ENCODE measurements at regions not wholly inside any gene's neighbourhood (a gene's known extent, or its start where the extent isn't known, plus 50 kb on each side); places are given as distances from the start of the nearest gene placed in this dataset.
A peak's percentile ranks its signal among the peaks of the same experiment; 100 is the strongest.

- Histone ChIP-seq H3K4me3 (no peak overlapping the region), H3F3A (ENCODE audit: insufficient read depth) (no peaks in the 10 kb centered on the region), H3K4me2 (ENCODE audit: unreplicated experiment) (no peak overlapping the region), H3K9me3 (ENCODE audit: low read depth) (no peaks in the 10 kb centered on the region), H3K27me3 (replicated peaks; ENCODE audit: insufficient read depth) (no peaks in the 10 kb centered on the region), H2AFZ (no peak overlapping the region), H3K79me2 (ENCODE audit: insufficient read depth) (no peaks in the 10 kb centered on the region), H3K9me2 (ENCODE audit: insufficient read depth) (no peaks in the 10 kb centered on the region), H3K9ac (no peak overlapping the region), H3K27ac (no peak overlapping the region), H3K36me3 (ENCODE audit: low read depth) (no peaks in the 10 kb centered on the region), H4K20me1 (ENCODE audit: insufficient read depth) (no peaks in the 10 kb centered on the region), H3K4me1 (ENCODE audit: insufficient read depth) (no peaks in the 10 kb centered on the region)
- WGBS, 2 experiments (ENCODE audit: low coverage in 1 of 2, low lambda C conversion rate in 2 of 2, missing lambda C conversion rate in 2 of 2) = 85 to 92% methylated on average over 5 of the region's 5 CpGs
- no peak for DNase-seq
- in situ Hi-C loops (cut with MboI) = no loop called here
- no peak for TF ChIP-seq EZH2phosphoT487 (IDR thresholded peaks at IDR 0.05; ENCODE audit: insufficient read depth, low read depth)
- TF ChIP-seq EZH2 (IDR thresholded peaks at IDR 0.05; ENCODE audit: insufficient read depth, poor library complexity, severe bottlenecking) = no peak
Observed at GRCh38 chr7:13099154-13099795, 411.8 kb downstream of the ARL4A start.

GRCh38 chr7:13104128-13104527, 416.7 kb downstream of the ARL4A start:
- 66 to 85% methylated on average over 1 of the region's 1 CpG for WGBS, 2 experiments (ENCODE audit: low coverage in 1 of 2, low lambda C conversion rate in 2 of 2, missing lambda C conversion rate in 2 of 2)

GRCh38 chr7:13105209-13105608, 417.8 kb downstream of the ARL4A start:
- H3K4me3 ChIP-seq = no peak overlapping the region
- H4K20me1 ChIP-seq (ENCODE audit: insufficient read depth) = no peaks in the 10 kb centered on the region
- H3K27ac ChIP-seq = no peak overlapping the region
- no peak overlapping the region for H3K4me2 ChIP-seq (ENCODE audit: unreplicated experiment)
- in situ Hi-C loops (cut with MboI) = no loop called here
- no peaks in the 10 kb centered on the region for H3K9me2 ChIP-seq (ENCODE audit: insufficient read depth)
- no peaks in the 10 kb centered on the region for H3F3A ChIP-seq (ENCODE audit: insufficient read depth)
- TF ChIP-seq EZH2phosphoT487 (IDR thresholded peaks at IDR 0.05; ENCODE audit: insufficient read depth, low read depth) = no peak
- no peaks in the 10 kb centered on the region for H3K79me2 ChIP-seq (ENCODE audit: insufficient read depth)
- H3K9me3 ChIP-seq (ENCODE audit: low read depth) = no peaks in the 10 kb centered on the region
- H3K36me3 ChIP-seq (ENCODE audit: low read depth) = no peaks in the 10 kb centered on the region
- H3K9ac ChIP-seq = no peak overlapping the region
- H3K4me1 ChIP-seq (ENCODE audit: insufficient read depth) = no peaks in the 10 kb centered on the region
- no peak for DNase-seq
- H2AFZ ChIP-seq = no peak overlapping the region
- no peaks in the 10 kb centered on the region for H3K27me3 ChIP-seq (replicated peaks; ENCODE audit: insufficient read depth)

More at GRCh38 chr7:13104128-13104527, 416.7 kb downstream of the ARL4A start:
- H3K36me3 ChIP-seq (ENCODE audit: low read depth) = no peaks in the 10 kb centered on the region
- no peak overlapping the region for H3K4me3 ChIP-seq
- in situ Hi-C loops (cut with MboI) = no loop called here
- no peaks in the 10 kb centered on the region for H3K9me2 ChIP-seq (ENCODE audit: insufficient read depth)
- DNase-seq = no peak
- no peak overlapping the region for H3K27ac ChIP-seq
- H2AFZ ChIP-seq = no peak overlapping the region; the same call in 1 of the 2 replicates
- no peak for TF ChIP-seq EZH2 (IDR thresholded peaks at IDR 0.05; ENCODE audit: insufficient read depth, poor library complexity, severe bottlenecking)
- TF ChIP-seq EZH2phosphoT487 (IDR thresholded peaks at IDR 0.05; ENCODE audit: insufficient read depth, low read depth) = no peak
- H3K9me3 ChIP-seq (ENCODE audit: low read depth) = no peaks in the 10 kb centered on the region
- no peaks in the 10 kb centered on the region for H3K79me2 ChIP-seq (ENCODE audit: insufficient read depth)
- H3K9ac ChIP-seq = no peak overlapping the region
- H3K4me2 ChIP-seq (ENCODE audit: unreplicated experiment) = no peak overlapping the region
- no peaks in the 10 kb centered on the region for H3K27me3 ChIP-seq (replicated peaks; ENCODE audit: insufficient read depth)
- no peaks in the 10 kb centered on the region for H4K20me1 ChIP-seq (ENCODE audit: insufficient read depth)
- no peaks in the 10 kb centered on the region for H3K4me1 ChIP-seq (ENCODE audit: insufficient read depth)
- H3F3A ChIP-seq (ENCODE audit: insufficient read depth) = no peaks in the 10 kb centered on the region

GRCh38 chr7:13106513-13106912, 419.1 kb downstream of the ARL4A start:
- Histone ChIP-seq H2AFZ (no peak overlapping the region), H3K9me3 (ENCODE audit: low read depth) (no peaks in the 10 kb centered on the region), H3K27me3 (replicated peaks; ENCODE audit: insufficient read depth) (no peaks in the 10 kb centered on the region), H3K79me2 (ENCODE audit: insufficient read depth) (no peaks in the 10 kb centered on the region), H3K4me1 (ENCODE audit: insufficient read depth) (no peaks in the 10 kb centered on the region), H3K27ac (no peak overlapping the region), H3K4me3 (no peak overlapping the region), H3K9ac (no peak overlapping the region), H3K4me2 (ENCODE audit: unreplicated experiment) (no peak overlapping the region), H3F3A (ENCODE audit: insufficient read depth) (no peaks in the 10 kb centered on the region), H3K36me3 (ENCODE audit: low read depth) (no peaks in the 10 kb centered on the region), H3K9me2 (ENCODE audit: insufficient read depth) (no peaks in the 10 kb centered on the region), H4K20me1 (ENCODE audit: insufficient read depth) (no peaks in the 10 kb centered on the region)
- no peak for TF ChIP-seq EZH2phosphoT487 (IDR thresholded peaks at IDR 0.05; ENCODE audit: insufficient read depth, low read depth)
- no peak for TF ChIP-seq EZH2 (IDR thresholded peaks at IDR 0.05; ENCODE audit: insufficient read depth, poor library complexity, severe bottlenecking)
- in situ Hi-C loops (cut with MboI) = no loop called here
- 94 to 95% methylated on average over 2 of the region's 2 CpGs for WGBS, 2 experiments (ENCODE audit: low coverage in 1 of 2, low lambda C conversion rate in 2 of 2, missing lambda C conversion rate in 2 of 2)
- peak; percentile 6 for DNase-seq

- in situ Hi-C loops (cut with MboI) = no loop called here
- H3K27ac ChIP-seq = no peak overlapping the region
- H3K4me1 ChIP-seq (ENCODE audit: insufficient read depth) = no peaks in the 10 kb centered on the region
- no peaks in the 10 kb centered on the region for H3K9me2 ChIP-seq (ENCODE audit: insufficient read depth)
- no peaks in the 10 kb centered on the region for H3K79me2 ChIP-seq (ENCODE audit: insufficient read depth)
- H2AFZ ChIP-seq = no peak overlapping the region
- H3K9ac ChIP-seq = no peak overlapping the region
- no peaks in the 10 kb centered on the region for H3F3A ChIP-seq (ENCODE audit: insufficient read depth)
- no peaks in the 10 kb centered on the region for H3K9me3 ChIP-seq (ENCODE audit: low read depth)
- no peaks in the 10 kb centered on the region for H3K36me3 ChIP-seq (ENCODE audit: low read depth)
- H3K4me2 ChIP-seq (ENCODE audit: unreplicated experiment) = no peak overlapping the region
- no peaks in the 10 kb centered on the region for H3K27me3 ChIP-seq (replicated peaks; ENCODE audit: insufficient read depth)
- TF ChIP-seq EZH2phosphoT487 (IDR thresholded peaks at IDR 0.05; ENCODE audit: insufficient read depth, low read depth) (no peak), EZH2 (IDR thresholded peaks at IDR 0.05; ENCODE audit: insufficient read depth, poor library complexity, severe bottlenecking) (no peak)
- no peak overlapping the region for H3K4me3 ChIP-seq
- H4K20me1 ChIP-seq (ENCODE audit: insufficient read depth) = no peaks in the 10 kb centered on the region
- peak; percentile 14 for DNase-seq
Observed at GRCh38 chr7:13107291-13107690, 419.9 kb downstream of the ARL4A start.

Data from GM23248 (cell line).